HG02759 (cell line): ENCODE measurements at regions not wholly inside any gene's neighbourhood (a gene's known extent, or its start where the extent isn't known, plus 50 kb on each side); places are given as distances from the start of the nearest gene placed in this dataset.
"Not testable (repeated sequence)": the region's sequence is repeated elsewhere in the genome, so short reads cannot be mapped to it uniquely, and the experiment has no call there.

Experiments used
- ATAC-seq: cut with Tn5 transposase; IDR thresholded peaks from one replicate; pipeline ENCODE4 v1.9.1; 2021; ENCODE audit warnings: mild to moderate bottlenecking, moderate library complexity; ENCODE audit not compliant: unreplicated experiment

- ATAC-seq = not testable (repeated sequence)
Measured at GRCh38 chr21:32823296-32823695, 51.7 kb upstream of the PAXBP1 start.

- ATAC-seq = no peak
Measured at GRCh38 chr21:32824950-32825349, 53.4 kb upstream of the PAXBP1 start.

GRCh38 chr21:32826329-32827167 is 55.0 kb upstream of the PAXBP1 start:
- ATAC-seq = no peak

- no peak for ATAC-seq
Measured at GRCh38 chr21:32828908-32829307, 57.4 kb upstream of the PAXBP1 start.

DNA sequence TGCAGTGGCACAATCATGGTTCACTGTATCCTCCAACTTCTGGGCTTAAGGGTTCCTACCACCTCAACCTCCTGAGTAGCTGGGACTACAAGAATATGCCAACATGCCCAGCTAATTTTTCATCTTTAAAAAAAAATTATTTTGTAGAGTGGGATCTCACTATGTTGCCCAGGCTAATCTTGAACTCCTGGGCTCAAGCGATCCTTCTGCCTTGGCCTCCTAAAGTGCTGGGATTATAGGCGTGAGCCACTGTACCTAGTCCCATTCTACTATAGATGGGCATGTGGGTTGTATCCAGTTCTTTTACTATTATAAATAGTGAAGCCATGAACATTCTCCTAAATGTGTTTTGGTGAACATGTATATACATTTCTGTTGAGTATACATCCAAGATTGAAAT is 57.9 kb upstream of the PAXBP1 start:
- ATAC-seq = no peak

GRCh38 chr21:32831779-32832178 is 60.2 kb upstream of the PAXBP1 start:
- not testable (repeated sequence) for ATAC-seq

DNA sequence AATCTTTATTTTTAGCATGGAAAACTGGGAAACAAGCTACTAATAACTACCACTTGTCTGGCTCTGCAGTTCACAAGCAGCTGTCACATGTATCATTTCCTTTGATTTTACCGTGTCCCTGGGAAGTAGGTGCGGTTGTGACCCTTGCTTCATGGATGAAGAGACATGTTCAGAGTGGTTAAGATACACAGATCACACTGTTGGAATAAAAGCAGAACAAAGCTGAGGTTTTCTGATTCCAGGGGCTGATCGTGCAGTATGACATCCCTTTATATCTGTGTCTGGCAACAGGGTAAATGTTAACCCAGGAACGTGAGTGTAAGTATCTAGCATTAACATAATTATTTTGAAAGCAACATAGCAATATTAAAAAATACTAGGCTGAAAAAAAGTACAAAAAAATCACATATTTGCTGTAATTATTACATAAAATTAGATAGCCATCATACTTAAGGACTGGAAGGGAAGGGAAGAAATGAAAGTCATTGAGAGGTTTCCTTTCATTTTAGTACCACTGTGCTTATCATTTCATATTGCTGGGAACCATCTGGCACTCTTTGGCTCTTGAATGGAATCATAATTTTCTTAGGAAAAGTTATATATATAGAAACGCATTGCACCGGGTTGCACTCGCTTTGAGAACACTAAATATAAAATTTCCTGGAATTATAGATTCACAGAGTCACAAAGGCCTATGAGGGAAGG is 62.8 kb upstream of the PAXBP1 start:
- no peak for ATAC-seq

DNA sequence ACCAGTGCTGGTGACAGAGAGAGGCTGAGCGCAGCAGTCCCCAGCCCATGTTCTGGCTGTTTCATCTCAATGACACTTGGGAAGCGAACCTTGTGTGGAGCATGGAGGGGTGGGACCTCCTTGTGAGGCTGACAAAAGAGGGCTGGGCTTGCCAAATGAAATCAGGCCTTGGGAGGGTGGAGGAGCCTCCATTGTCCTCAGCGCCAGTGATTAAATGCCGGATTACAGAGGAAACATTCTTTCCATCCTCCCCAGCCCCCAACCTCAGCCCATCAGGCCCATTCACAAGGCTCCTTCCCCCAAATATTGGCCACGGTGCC is 63.3 kb upstream of the PAXBP1 start:
- ATAC-seq = no peak

DNA sequence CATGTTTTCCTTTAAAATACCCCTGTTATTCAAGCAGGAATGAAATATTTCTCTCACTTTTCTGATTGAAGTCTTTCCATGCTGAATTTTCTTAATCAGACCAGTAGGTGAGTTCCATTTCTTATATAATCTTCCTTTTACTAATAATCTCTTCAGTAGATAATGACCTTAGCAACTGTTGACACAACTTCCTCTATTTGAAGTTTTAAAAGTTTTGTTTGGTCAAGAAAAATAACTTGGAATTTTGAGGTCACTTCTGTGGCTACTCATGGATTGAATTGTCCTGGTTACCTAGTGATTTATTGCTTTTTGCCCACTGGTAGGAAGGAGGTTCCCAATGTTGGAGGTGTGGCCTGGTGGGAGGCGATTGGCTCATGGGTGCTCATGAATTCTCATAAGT is 70.6 kb upstream of the PAXBP1 start:
- no peak for ATAC-seq

GRCh38 chr21:32843561-32843960 is 72.0 kb upstream of the PAXBP1 start:
- no peak for ATAC-seq

GRCh38 chr21:32844076-32844475 is 72.5 kb upstream of the PAXBP1 start:
- ATAC-seq = no peak

GRCh38 chr21:32844653-32845436 is 73.3 kb upstream of the PAXBP1 start:
- no peak for ATAC-seq

DNA sequence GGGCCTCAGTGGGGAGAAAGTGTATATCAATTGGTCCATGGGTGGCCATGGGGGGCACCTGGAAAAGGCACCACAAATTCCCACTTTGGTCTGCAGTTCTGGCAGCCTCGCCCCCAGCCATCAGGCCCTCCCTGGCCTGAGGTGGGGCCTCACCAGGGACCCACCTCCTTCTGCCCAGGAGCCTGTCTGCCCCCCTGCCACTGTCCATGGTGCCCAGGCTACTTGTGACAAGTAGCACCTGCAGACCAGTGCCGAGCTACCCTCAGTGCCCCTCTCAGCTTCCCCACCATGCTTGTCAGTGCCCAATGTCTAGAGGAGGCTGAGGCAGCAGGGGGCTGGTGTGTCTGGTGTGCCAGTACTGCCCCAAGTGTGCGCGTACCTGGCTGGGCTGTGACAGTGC is 87.1 kb upstream of the PAXBP1 start:
- ATAC-seq = no peak

DNA sequence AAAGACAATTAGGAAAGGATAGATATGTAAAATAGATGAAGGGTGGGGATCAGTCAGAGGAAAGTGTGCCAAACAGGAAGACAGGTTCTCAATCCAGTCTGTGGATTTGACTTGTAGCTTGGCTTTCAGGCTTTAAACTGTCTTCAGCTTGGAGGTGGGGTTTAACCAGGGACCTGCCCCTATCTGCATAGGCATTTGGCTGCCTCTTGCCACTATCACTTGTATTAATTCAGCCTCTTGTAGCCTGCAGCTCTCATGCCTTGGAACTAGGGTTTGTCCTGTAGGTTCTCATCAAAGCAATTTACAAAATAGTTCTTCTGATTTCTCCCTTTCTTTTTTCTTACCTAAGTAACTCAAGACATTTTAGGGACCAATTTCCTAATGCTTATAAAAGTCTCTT is 88.8 kb upstream of the PAXBP1 start:
- ATAC-seq = no peak

GRCh38 chr21:32861866-32862265 is 90.3 kb upstream of the PAXBP1 start:
- ATAC-seq = no peak

- ATAC-seq = no peak
Measured at GRCh38 chr21:32867597-32867996, 96.0 kb upstream of the PAXBP1 start.

DNA sequence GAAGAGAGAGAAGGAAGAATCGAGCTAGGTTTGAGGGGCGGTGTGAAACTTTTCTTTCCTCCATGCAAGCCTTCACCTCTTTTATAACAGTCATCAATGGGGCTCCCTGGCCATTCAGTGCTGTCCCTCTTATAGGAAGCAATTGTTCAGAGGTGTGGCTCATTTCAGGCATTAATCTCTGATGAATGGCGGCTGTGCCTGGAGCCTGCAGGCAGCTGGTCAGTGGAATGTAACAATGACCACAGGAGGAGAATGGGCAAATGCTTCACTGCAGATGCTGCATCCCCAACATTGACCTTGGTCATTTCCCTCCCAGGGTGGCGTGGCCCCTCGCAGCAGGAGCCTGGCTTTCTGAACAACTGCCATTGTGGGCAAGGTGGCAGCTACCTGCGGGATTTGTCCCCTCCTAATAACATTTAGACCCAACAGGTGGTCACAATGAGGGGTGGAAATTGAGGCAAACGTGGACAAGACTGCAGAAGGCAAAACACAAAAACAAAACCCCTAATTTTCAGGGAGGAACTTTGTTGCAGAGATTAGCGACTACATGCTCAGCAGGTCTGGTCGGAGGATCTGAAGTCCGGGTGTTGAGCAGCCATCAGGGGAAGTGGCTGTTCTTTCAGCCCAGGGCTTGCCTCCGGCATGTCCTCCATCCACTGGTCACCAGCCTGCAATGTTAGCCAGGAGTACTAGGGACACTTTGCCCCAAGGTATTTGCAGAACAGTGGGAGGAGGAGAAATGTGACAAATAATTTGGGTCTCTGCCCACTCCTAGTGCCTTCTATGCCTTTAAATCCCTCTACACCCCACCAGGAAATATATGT is 97.3 kb upstream of the PAXBP1 start:
- no peak for ATAC-seq

- no peak for ATAC-seq
Measured at GRCh38 chr21:32869459-32869858, 97.9 kb upstream of the PAXBP1 start.

DNA sequence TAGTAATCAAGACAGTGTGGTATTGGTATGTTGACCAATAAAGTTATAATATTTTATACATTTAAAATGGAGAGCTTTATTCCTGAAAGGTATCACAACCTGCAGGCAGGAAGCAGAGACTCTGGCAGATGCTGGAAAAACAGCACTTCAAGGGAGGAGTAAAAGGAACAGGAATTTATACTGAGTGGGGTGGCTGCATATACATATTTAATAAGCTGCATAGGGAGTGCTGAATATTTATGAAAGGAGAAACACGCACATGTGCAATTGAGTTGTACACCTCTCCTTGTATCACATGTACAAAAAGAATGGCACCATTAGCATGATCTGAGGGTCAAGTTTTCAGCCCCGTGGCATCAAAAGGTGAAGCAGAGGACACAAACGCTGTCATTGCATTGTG is 104.9 kb upstream of the PAXBP1 start:
- ATAC-seq = no peak

GRCh38 chr21:32877888-32878287 is 106.3 kb upstream of the PAXBP1 start:
- ATAC-seq = not testable (repeated sequence)

- no peak for ATAC-seq
Measured at GRCh38 chr21:32878661-32879060, 107.1 kb upstream of the PAXBP1 start.
